ENCODE measurements at regions not wholly inside any gene's neighbourhood (a gene's known extent, or its start where the extent isn't known, plus 50 kb on each side); places are given as distances from the start of the nearest gene placed in this dataset.

- Mint-ChIP-seq H3K4me1 (ENCODE audit: low read depth) (no peaks in the 10 kb centered on the region), H3K4me3 (no peak overlapping the region), H3K27me3 (no peaks in the 10 kb centered on the region), H3K9me3 (ENCODE audit: low read depth) (no peaks in the 10 kb centered on the region), H3K36me3 (no peaks in the 10 kb centered on the region), H3K27ac (no peak overlapping the region)
Observed at GRCh38 chr9:81156381-81156780, 533.0 kb downstream of the TLE1 start.

GRCh38 chr9:81150016-81150625 lies 539.2 kb downstream of the TLE1 start:
- Mint-ChIP-seq H3K27me3 (no peaks in the 10 kb centered on the region), H3K9me3 (ENCODE audit: low read depth) (peaks cover 4% of the 10 kb centered on the region), H3K4me1 (ENCODE audit: low read depth) (no peaks in the 10 kb centered on the region)

GRCh38 chr9:81146684-81147337 lies 542.5 kb downstream of the TLE1 start:
- Mint-ChIP-seq H3K4me3 (no peak overlapping the region), H3K36me3 (no peaks in the 10 kb centered on the region), H3K4me1 (ENCODE audit: low read depth) (no peaks in the 10 kb centered on the region), H3K27me3 (no peaks in the 10 kb centered on the region), H3K9me3 (ENCODE audit: low read depth) (peaks cover 4% of the 10 kb centered on the region), H3K27ac (no peak overlapping the region)

More at GRCh38 chr9:81150016-81150625, 539.2 kb downstream of the TLE1 start:
- Mint-ChIP-seq H3K4me3 (no peak overlapping the region), H3K36me3 (no peaks in the 10 kb centered on the region), H3K27ac (no peak overlapping the region)

GRCh38 chr9:81146241-81146640 lies 543.1 kb downstream of the TLE1 start:
- peaks cover 4% of the 10 kb centered on the region for H3K9me3 Mint-ChIP-seq (ENCODE audit: low read depth)
- no peaks in the 10 kb centered on the region for H3K27me3 Mint-ChIP-seq
- H3K36me3 Mint-ChIP-seq: no peaks in the 10 kb centered on the region
- H3K4me1 Mint-ChIP-seq (ENCODE audit: low read depth): no peaks in the 10 kb centered on the region
- H3K27ac Mint-ChIP-seq: no peak overlapping the region
- no peak overlapping the region for H3K4me3 Mint-ChIP-seq

- H3K4me3 Mint-ChIP-seq: no peak overlapping the region
- no peak overlapping the region for H3K27ac Mint-ChIP-seq
- H3K27me3 Mint-ChIP-seq: no peaks in the 10 kb centered on the region
- peaks cover 4% of the 10 kb centered on the region for H3K9me3 Mint-ChIP-seq (ENCODE audit: low read depth)
- H3K36me3 Mint-ChIP-seq: no peaks in the 10 kb centered on the region
- no peaks in the 10 kb centered on the region for H3K4me1 Mint-ChIP-seq (ENCODE audit: low read depth)
Observed at GRCh38 chr9:81145331-81145963, 543.9 kb downstream of the TLE1 start.

DNA sequence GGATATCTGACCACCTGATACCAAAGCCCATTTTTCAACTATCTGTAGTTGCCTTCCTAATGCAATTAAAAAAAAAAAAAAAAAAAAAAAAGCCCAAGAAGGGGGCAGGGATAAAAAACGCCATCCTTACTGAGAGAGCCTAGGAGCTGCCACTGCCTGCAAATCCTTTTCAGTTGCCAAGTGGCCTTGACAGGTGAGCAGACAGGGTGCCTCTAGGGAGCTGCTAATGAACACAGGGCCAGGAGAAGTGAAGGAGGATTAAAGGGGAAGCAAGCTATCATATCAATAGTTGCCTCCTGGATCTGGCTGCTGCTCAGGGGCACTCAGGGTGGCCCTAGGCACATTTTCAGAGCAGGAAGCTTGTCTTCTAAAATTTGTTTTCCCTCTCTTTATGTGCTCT lies 547.4 kb downstream of the TLE1 start:
- Mint-ChIP-seq H3K4me1 (ENCODE audit: low read depth) (no peaks in the 10 kb centered on the region), H3K4me3 (no peak overlapping the region), H3K9me3 (ENCODE audit: low read depth) (no peaks in the 10 kb centered on the region), H3K36me3 (no peaks in the 10 kb centered on the region), H3K27ac (no peak overlapping the region), H3K27me3 (no peaks in the 10 kb centered on the region)

- no peaks in the 10 kb centered on the region for H3K27me3 Mint-ChIP-seq
- no peak overlapping the region for H3K4me3 Mint-ChIP-seq
- H3K27ac Mint-ChIP-seq: no peak overlapping the region
- H3K36me3 Mint-ChIP-seq: no peaks in the 10 kb centered on the region
- no peaks in the 10 kb centered on the region for H3K9me3 Mint-ChIP-seq (ENCODE audit: low read depth)
- H3K4me1 Mint-ChIP-seq (ENCODE audit: low read depth): no peaks in the 10 kb centered on the region
Observed at GRCh38 chr9:81137976-81138568, 551.3 kb downstream of the TLE1 start.

DNA sequence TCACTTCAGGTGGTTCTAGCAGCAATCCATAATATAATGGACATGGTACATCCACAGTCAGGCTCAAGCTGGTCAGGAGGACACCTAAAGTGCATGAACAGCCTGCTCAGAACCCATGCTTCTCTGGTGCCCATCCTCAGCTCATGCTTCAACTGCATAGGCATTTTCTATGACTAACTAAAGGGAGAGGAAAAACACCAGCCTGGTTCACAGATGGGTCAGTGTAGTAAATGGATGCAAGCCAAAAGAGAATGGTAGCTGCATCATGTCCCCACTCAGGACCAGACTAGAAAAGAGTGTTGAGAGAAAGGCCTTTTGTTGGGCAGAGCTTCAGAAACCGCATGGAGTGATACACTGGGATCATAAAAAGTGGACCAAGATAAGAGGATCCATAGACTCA lies 556.6 kb downstream of the TLE1 start:
- no peak overlapping the region for H3K4me3 Mint-ChIP-seq
- no peaks in the 10 kb centered on the region for H3K9me3 Mint-ChIP-seq (ENCODE audit: low read depth)
- H3K36me3 Mint-ChIP-seq: no peaks in the 10 kb centered on the region
- H3K27ac Mint-ChIP-seq: no peak overlapping the region
- H3K4me1 Mint-ChIP-seq (ENCODE audit: low read depth): no peaks in the 10 kb centered on the region
- peaks cover 2% of the 10 kb centered on the region for H3K27me3 Mint-ChIP-seq

DNA sequence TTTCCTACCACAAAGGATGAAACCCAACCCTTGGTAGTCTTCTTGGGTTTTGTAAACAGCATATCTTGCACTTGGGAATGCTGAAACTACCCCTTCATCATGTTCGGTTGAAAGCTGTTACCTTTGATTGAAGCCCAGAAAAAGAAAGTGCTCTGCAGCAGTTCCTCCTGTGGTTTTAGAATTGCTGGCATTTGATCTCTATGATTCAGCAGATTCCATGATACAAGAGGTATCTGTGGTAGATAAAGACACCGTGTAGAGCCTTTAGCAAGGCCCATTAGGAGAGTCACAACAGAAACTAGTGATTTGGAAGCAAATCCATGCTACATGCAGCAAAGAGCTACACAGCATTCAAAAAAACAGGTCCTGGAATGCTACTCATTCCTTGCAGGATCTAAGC lies 557.0 kb downstream of the TLE1 start:
- H3K27me3 Mint-ChIP-seq: peaks cover 2% of the 10 kb centered on the region
- H3K4me3 Mint-ChIP-seq: no peak overlapping the region
- H3K36me3 Mint-ChIP-seq: no peaks in the 10 kb centered on the region
- no peaks in the 10 kb centered on the region for H3K4me1 Mint-ChIP-seq (ENCODE audit: low read depth)
- H3K27ac Mint-ChIP-seq: no peak overlapping the region
- H3K9me3 Mint-ChIP-seq (ENCODE audit: low read depth): no peaks in the 10 kb centered on the region

GRCh38 chr9:81128701-81129100 lies 560.6 kb downstream of the TLE1 start:
- Mint-ChIP-seq H3K27ac (no peak overlapping the region), H3K4me3 (no peak overlapping the region), H3K4me1 (ENCODE audit: low read depth) (no peaks in the 10 kb centered on the region), H3K9me3 (ENCODE audit: low read depth) (peaks cover 7% of the 10 kb centered on the region), H3K27me3 (peaks cover 2% of the 10 kb centered on the region), H3K36me3 (no peaks in the 10 kb centered on the region)

DNA sequence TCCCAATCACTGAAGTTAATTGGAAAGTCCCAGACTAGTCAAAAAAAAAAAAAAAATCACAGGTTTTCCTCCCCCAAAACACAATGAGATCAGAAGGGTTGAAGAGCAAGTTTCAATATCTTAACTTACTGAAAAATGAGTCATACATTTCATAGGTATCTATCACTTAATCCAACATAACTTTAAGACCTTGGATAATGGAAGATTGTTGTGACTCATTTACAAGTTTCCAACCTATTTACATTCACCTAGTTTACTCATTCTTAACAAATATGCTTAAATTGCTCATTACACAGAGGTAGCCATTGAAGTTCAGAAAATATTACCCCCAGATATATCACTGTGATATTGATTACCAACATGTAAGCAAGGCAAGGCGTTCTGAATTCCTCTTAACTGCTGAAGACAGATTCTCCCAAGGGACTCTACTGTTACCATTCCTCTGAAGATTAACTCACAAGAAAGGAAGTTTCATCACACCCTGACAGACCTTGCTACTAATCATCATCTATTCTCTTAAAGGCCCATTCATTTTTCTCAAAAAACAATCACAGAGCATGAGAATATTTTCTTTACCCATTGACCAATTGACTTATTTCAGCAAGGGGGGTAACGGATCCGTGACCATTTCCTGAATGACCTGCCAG lies 563.8 kb downstream of the TLE1 start:
- H3K27ac Mint-ChIP-seq: no peak overlapping the region
- no peaks in the 10 kb centered on the region for H3K4me1 Mint-ChIP-seq (ENCODE audit: low read depth)
- no peak overlapping the region for H3K4me3 Mint-ChIP-seq
- H3K36me3 Mint-ChIP-seq: no peaks in the 10 kb centered on the region
- peaks cover 7% of the 10 kb centered on the region for H3K9me3 Mint-ChIP-seq (ENCODE audit: low read depth)
- H3K27me3 Mint-ChIP-seq: no peaks in the 10 kb centered on the region

GRCh38 chr9:81123526-81123925 lies 565.8 kb downstream of the TLE1 start:
- H3K4me1 Mint-ChIP-seq (ENCODE audit: low read depth): no peaks in the 10 kb centered on the region
- H3K36me3 Mint-ChIP-seq: no peaks in the 10 kb centered on the region
- no peak overlapping the region for H3K27ac Mint-ChIP-seq
- H3K9me3 Mint-ChIP-seq (ENCODE audit: low read depth): peaks cover 7% of the 10 kb centered on the region
- peaks cover under 1% of the 10 kb centered on the region for H3K27me3 Mint-ChIP-seq
- H3K4me3 Mint-ChIP-seq: no peak overlapping the region

- Mint-ChIP-seq H3K9me3 (ENCODE audit: low read depth) (peaks cover 7% of the 10 kb centered on the region), H3K4me3 (no peak overlapping the region), H3K4me1 (ENCODE audit: low read depth) (no peaks in the 10 kb centered on the region), H3K36me3 (no peaks in the 10 kb centered on the region), H3K27ac (no peak overlapping the region), H3K27me3 (peaks cover 1% of the 10 kb centered on the region)
Observed at GRCh38 chr9:81122749-81123148, 566.6 kb downstream of the TLE1 start.

GRCh38 chr9:81119591-81119990 lies 569.8 kb downstream of the TLE1 start:
- H3K27ac Mint-ChIP-seq: no peak overlapping the region
- no peaks in the 10 kb centered on the region for H3K4me1 Mint-ChIP-seq (ENCODE audit: low read depth)
- H3K4me3 Mint-ChIP-seq: no peak overlapping the region
- H3K27me3 Mint-ChIP-seq: peaks cover 1% of the 10 kb centered on the region
- H3K36me3 Mint-ChIP-seq: no peaks in the 10 kb centered on the region
- peaks cover 3% of the 10 kb centered on the region for H3K9me3 Mint-ChIP-seq (ENCODE audit: low read depth)

- H3K9me3 Mint-ChIP-seq (ENCODE audit: low read depth): no peaks in the 10 kb centered on the region
- H3K4me1 Mint-ChIP-seq (ENCODE audit: low read depth): peaks cover 7% of the 10 kb centered on the region
- H3K27ac Mint-ChIP-seq: no peak overlapping the region
- no peak overlapping the region for H3K4me3 Mint-ChIP-seq
- no peaks in the 10 kb centered on the region for H3K36me3 Mint-ChIP-seq
- H3K27me3 Mint-ChIP-seq: peaks cover 1% of the 10 kb centered on the region
Observed at GRCh38 chr9:81118416-81118815, 570.9 kb downstream of the TLE1 start.
